Erythroblast (primary cell): ENCODE measurements at regions not wholly inside any gene's neighbourhood (a gene's known extent, or its start where the extent isn't known, plus 50 kb on each side); places are given as distances from the start of the nearest gene placed in this dataset.

Source experiments
- GATA1 ChIP-seq: IDR thresholded peaks from 2 replicates; pipeline ENCODE4 v1.6.1; 2011; ENCODE audit warnings: low read depth, mild to moderate bottlenecking, control low read depth, low read length, moderate library complexity
- POLR2A ChIP-seq: IDR thresholded peaks from 2 replicates; pipeline ENCODE4 v1.6.1; 2011; ENCODE audit warnings: mild to moderate bottlenecking, low read length

- TF ChIP-seq POLR2A = no peak
- TF ChIP-seq GATA1 = no peak
Observed at GRCh38 chr1:98005326-98006010, 84.6 kb upstream of the DPYD start.
